GM19438 (cell line): ENCODE measurements at regions not wholly inside any gene's neighbourhood (a gene's known extent, or its start where the extent isn't known, plus 50 kb on each side); places are given as distances from the start of the nearest gene placed in this dataset.

ENCODE experiments used
- ATAC-seq: cut with Tn5 transposase; IDR thresholded peaks from one replicate; pipeline ENCODE4 v1.9.1; 2021; ENCODE audit warnings: low read depth; ENCODE audit not compliant: unreplicated experiment

DNA sequence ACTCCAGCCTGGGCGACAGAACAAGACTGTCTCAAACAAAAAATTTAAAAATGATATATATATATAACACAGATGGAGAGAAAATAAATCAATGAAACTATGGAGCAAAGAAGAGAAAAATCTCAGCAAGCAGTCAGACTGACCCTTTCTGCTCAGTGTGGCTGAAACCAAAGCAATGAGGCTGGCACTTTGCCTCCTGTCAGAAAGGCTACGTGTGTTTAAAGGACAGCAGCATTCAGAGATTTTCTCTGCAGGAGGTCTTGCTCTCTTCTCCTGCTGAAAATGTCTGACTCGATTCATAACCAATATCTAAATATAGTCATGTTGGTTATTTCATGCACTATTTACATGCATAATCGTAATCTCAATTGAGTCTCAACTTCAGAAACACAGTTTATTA, 527.0 kb upstream of the JARID2 start:
- ATAC-seq: no peak

DNA sequence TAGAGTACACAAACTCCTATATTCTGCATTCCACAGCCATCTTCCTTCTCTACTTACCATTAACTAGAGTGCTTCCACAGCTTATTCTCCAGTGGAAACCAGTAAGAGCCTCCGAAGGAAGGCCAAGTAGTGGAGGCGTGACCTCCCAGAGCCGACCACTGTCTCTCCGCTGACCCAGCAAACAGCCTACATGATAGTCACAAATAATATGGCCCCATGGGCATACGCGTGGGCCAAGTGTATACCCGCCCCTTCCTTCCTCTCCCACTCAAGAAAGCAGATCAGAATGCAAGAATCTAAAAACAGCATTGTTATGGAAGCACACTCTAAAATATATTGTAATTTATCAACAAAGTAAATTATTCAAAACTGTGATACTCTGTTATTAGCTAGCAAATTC, 526.6 kb upstream of the JARID2 start:
- no peak for ATAC-seq

GRCh38 chr6:14720411-14721102, 525.3 kb upstream of the JARID2 start:
- no peak for ATAC-seq

DNA sequence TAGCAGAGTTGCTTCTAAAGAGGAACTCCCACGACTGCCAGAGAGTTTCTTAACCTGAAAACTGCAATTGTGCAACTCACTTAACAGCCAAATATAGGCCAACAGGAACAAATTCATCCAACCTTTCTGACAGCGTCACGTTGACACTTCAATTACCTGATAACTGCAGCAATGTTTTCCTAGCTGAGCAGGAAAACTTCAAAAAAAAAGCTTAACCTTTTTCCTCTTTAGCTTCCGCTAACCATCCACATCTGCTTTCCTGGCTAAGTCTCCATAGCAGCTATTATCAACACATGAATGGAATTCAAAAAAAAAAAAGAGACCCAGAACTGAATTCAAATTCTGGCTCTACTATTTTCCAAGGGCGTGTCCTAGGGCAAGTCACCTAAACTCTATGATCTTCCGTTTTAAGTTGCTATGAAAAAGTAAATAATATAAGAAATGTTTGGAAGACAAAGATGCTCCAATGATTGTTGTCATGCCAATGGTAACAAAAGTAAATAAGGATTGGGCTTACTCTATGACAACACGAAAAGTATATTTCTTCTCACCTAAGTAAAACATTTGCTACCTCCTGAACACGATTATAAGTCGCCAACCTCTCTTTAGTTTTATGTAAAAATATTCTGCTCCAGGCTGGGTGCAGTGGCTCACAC, 524.6 kb upstream of the JARID2 start:
- ATAC-seq: no peak

DNA sequence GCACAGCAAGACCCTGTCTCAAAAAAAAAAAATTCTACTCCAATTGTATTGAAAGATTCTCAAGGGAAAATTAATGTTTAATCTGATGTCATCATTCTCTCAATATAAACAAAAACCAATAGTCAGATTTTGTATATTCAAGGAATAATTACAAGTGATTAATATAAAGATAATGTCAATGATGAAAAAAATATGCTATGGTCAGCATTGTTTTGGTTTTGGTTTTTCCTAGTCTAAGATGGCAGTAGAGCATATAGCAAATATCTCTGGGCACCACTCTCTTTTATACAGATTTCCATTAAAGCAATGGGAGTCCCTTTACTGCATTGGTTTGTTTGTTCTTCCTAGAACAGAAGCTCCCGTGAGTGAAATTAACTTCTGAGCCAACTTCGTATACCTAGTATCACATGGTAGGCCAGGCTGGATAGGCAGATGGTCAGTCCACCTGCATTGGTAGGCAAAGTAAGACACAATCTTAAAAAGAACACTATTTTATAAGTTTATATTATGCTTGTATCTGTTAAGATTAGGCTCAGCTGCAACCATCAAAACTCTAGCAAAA, 523.8 kb upstream of the JARID2 start:
- no peak for ATAC-seq

DNA sequence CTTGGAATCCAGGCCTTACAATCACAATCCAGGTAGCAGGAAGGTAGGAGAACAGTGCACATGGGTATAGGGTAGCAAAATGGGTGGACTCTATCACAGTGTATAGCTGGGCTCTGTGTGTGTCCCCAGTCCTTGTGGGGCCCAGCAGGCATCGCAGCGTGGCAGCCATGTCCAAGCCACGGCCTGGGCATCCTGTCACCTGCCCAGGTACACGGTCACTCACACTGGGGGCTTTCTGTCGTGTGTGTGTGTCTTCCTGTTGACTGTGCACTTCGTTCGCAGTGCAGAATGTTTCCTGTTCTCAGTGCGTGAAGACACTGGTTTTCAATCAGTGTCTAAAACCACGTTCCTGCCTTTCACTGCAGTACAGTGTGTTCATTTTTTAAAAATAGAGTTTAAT, 523.2 kb upstream of the JARID2 start:
- ATAC-seq: no peak

GRCh38 chr6:14723535-14724086, 522.3 kb upstream of the JARID2 start:
- no peak for ATAC-seq

DNA sequence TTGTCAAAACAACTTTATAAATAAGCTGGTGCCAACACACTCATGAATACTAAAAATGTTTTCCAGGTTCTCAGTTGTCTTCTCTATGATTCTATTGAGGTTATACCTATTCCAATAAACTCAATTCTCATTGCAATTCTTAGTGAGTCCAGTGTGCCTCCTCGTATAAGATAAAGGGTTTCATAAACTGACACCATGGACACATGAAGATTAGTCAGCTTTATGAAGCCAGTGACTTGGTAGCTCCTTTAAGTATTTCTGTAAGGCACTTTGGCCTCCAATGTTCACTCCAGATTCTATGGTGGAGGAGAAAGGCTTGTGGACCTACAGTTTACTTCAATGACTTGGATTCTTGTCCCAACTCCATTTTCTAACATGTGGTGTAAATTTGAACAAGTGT, 521.3 kb upstream of the JARID2 start:
- no peak for ATAC-seq

DNA sequence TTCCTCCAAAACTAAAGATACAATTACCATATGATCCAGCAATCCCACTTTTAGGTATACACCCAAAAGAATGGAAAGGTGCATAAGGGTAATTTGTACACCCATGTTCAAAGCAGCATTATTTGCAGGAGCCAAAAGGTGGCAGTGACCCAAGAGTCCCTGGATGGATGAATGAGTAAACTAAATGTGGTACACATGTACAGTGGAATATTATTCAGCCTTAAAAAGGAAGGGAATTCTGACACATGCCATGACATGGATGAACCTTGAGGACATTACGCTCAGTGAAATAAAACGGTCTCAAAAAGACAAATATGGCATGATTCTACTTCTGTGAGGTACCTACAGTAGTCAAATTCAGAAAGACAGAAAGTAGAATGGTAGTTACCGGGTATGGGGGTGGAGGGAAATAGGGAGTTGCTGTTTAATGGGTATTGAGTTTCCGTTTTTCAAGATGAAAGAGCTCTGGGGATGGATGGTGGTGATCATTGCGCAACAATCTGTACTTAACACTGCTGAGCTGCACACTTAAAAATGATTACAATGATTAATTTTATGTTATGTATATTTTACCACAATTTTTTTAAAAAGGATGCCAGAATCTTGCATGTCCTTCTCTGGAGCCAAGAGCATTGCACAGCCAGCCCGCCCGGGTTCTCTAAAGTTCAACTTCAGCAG, 518.9 kb upstream of the JARID2 start:
- ATAC-seq: no peak

DNA sequence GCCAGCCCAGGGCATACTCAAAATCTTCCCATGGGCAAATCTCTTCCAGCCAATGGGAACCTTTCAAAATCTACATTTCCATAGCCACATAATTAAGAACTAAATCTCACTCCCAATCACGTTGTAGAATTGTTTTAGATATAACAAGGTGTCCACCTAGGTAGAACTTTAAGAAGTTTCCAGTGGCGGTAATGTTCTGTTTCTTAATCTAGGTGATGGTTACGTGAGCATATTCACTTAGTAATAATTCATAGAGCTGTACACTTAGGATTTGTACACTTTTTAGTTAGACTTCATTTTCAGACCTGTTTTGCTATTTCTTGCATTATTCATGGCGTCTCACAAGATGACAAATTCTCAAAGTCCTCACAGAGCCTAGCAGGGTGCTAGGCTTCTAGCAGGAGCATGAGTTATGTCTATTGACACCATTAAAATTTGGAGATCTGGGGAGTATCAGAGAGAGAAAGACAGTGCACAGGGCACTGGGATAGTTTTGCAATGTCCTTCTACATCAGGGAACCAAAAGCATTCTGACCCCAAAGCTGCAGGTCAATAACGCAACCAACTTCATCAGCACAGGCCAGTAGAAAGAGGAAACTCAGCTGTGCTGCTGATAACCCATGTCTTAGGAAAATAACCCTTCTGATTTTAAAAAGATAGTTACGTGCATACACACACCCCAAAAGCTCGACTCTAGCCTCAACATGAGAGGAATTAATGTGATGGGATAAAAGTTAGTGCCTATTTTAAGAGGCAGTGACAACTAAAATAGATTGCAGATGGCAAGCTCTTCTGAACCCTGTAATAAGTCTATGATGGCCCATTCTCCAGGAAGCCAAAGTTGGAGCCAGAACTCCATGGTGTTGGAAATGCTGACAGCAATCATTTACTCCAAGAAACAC, 518.1 kb upstream of the JARID2 start:
- ATAC-seq: no peak

DNA sequence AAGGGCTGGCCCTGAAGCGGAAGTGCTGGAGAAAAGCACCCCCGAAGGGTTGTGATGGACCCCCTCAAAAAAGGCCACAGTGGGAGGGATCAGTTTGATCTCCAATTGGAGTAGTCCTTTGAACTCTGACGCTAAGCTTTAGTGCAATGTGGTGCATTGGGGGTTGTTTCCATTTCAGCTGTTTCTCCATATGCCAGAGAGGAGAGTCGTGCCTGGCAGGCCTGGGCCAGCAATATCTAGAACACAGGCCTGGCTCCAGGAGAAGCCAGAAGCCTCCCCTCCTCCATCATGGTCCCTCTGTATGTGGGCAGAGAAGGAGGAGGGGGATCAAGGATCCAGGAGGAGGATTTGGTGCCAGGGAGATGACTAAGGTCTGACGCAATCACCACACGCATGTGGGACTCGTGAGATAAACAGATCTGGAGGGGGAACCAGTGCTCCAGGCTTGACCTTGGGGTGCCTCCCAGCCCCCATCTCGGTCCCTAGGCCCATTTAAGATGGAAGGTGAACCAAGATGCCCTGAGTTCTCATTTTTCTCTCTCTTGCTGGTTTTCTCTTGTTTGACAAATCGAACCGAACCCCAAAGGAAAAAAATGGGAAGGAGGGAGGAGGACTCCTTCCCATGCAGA, 517.4 kb upstream of the JARID2 start:
- no peak for ATAC-seq

DNA sequence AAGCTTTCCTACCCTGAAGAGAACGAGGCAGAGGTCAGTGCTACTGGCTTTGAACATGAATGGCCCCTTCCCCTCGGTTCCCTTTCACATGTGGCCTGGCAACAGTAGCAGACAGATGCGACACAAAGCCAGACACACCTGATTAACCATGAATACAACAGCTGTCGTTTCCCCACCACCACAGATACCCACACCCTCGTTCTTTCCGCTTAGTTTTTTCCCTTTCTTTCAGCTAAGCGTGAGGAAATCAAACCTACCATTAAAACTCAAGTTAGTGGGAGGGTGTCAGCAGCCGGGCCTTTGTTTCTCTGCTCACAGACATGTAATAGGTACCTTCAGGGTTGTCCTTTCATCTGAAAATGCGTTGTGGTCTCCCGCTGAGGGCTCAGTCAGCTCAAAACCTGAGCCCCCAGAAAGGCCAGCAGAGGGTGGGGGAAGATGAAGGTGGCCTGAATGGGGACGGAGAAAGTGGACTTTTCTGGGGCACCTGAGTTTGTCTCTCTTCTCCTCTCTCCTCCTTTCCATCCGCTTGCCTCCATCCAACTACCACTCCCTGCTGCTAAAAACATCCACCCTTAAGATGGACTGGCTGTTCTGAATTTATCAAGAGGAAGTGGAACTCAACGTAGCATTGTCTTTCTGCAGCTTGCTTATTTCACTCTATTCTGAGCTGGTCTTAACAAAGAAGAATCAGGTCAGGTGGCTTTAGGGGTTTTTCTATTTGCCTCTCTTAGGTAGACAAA, 516.6 kb upstream of the JARID2 start:
- no peak for ATAC-seq

DNA sequence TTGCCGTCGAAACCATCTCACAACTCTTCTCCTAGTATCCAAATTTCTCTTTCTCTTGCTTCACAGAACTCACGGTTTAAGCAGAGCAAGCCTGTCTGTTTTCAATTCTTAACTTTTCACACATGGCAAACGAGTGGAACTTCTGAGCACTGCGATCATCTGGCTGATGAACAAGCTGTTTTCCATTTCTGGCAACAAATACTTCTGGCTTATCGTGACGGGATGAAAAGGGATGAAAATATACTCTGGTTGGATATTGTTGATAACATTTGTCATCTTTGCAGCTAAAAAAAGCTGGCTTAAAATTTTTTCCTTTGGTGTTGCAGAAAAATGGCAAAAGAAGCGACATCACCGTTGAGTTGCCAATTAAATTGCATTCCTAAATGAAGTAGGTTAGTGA, 515.2 kb upstream of the JARID2 start:
- ATAC-seq: no peak

DNA sequence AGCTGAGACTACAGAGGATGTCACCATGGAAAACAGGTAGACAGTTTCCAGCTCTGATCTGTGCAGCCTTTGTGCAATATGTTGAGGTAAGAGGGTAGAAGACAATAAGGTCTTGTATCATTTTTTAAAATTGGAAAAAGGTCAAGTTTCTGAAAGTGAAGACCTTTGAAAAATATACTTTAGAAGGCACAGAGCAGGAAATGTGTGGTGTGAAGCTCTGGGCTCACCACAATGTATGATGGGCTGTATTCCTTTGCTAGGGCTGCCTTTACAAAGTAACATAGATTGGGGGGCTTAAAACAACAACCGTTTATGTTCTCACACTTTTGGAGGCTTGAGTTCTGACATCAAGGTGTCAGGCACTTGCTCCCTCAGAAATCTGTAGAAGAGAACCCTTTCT, 514.3 kb upstream of the JARID2 start:
- ATAC-seq: no peak

GRCh38 chr6:14732226-14732843, 513.5 kb upstream of the JARID2 start:
- ATAC-seq: no peak

- no peak for ATAC-seq
Observed at GRCh38 chr6:14732844-14733757, 512.8 kb upstream of the JARID2 start.

GRCh38 chr6:14734052-14734415, 511.8 kb upstream of the JARID2 start:
- ATAC-seq: no peak
